ENCODE measurements at regions not wholly inside any gene's neighbourhood (a gene's known extent, or its start where the extent isn't known, plus 50 kb on each side); places are given as distances from the start of the nearest gene placed in this dataset.

DNA sequence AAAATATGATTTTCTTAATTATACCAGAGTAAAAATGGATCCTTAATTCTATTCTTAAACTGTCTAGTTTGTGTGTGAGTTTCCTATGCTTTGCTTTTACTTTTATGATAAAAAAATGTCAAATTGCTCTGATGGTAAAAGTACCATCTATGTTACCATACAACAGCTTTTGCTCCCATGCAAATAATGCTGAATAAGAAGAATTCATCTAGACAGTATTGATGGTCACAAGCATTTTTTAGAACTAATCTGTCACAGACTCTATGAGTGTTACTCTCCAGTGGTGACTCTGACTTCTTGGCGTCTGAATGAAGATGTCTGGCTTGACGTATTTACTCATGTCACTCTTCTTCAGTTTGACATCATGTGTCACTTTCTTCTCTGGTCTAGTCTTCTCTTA, 608.1 kb upstream of the RORB start:
- no CpG with 5 or more reads among the region's 2 CpGs for WGBS, 2 experiments (ENCODE audit: extremely low coverage in 2 of 2, insufficient read length in 1 of 2)
- Histone ChIP-seq H2AK9ac (replicated peaks; ENCODE audit: low read depth, low read length, poor library complexity) (no peak overlapping the region), H4K91ac (ENCODE audit: insufficient read depth, low read depth, low read length) (no peak overlapping the region), H3K23ac (ENCODE audit: low read depth, low read length) (no peak overlapping the region), H3K79me1 (ENCODE audit: low read depth in 1 of 2, low read length in 2 of 2) (no peaks in the 10 kb centered on the region), H3K18ac (ENCODE audit: low read depth, low read length) (no peak overlapping the region), H3K27me3 (ENCODE audit: control insufficient read depth, insufficient read depth, low read length) (no peaks in the 10 kb centered on the region), H3K9ac (ENCODE audit: low read depth, low read length) (no peak overlapping the region), H3K9me1 (ENCODE audit: insufficient read depth, low read length) (no peaks in the 10 kb centered on the region), H3K4me1 (ENCODE audit: control insufficient read depth, insufficient read depth, low read length) (no peaks in the 10 kb centered on the region), H2BK120ac (ENCODE audit: low read depth, low read length) (no peak overlapping the region), H3K4me2 (ENCODE audit: low read depth, low read length) (no peak overlapping the region), H3K36me3 (ENCODE audit: control insufficient read depth, insufficient read depth, low read length) (no peaks in the 10 kb centered on the region), H4K8ac (ENCODE audit: low read depth in 2 of 2, low read length in 2 of 2) (no peak overlapping the region), H2BK15ac (ENCODE audit: low read depth, low read length) (no peak overlapping the region), H4K5ac (ENCODE audit: low read depth, low read length) (no peak overlapping the region), H3K56ac (ENCODE audit: extremely low read depth, insufficient read depth, low read length) (no peak overlapping the region), H3K14ac (replicated peaks; ENCODE audit: low read depth, low read length) (no peak overlapping the region), H2AK5ac (ENCODE audit: low read depth, low read length) (no peak overlapping the region), H3K4ac (ENCODE audit: low read depth, low read length) (no peak overlapping the region), H4K20me1 (ENCODE audit: insufficient read depth, low read length) (no peaks in the 10 kb centered on the region), H2BK5ac (ENCODE audit: low read depth, low read length, poor library complexity, severe bottlenecking) (no peak overlapping the region), H2BK20ac (ENCODE audit: low read depth, low read length) (no peak overlapping the region), H3K27ac (ENCODE audit: insufficient read depth, low read length) (no peak overlapping the region), H2AFZ (replicated peaks; ENCODE audit: low read length, poor library complexity) (no peak overlapping the region), H3K9me3 (ENCODE audit: control insufficient read depth, insufficient read depth, low read length) (peaks cover 2% of the 10 kb centered on the region; the same call in 1 of the 2 replicates), H3K4me3 (ENCODE audit: insufficient read depth, low read depth, low read length) (no peak overlapping the region)
- no peak for DNase-seq
- BruUV-seq (replicated peaks): no TSS peak
- ChIA-PET POLR2A (ENCODE audit: unreplicated experiment) (no interaction called here), CTCF (no interaction called here)
- in situ Hi-C loops (cut with MboI; ENCODE audit: low sequenced_read_pairs) (no loop called here), intact Hi-C loops (cut with micrococcal nuclease) (no loop called here), dilution Hi-C loops (cut with HindIII; ENCODE audit: low sequenced_read_pairs, unreplicated experiment) (no loop called here)
- no peak for ATAC-seq (ENCODE audit: low read depth)
- no peak for TF ChIP-seq MXI1 (IDR thresholded peaks at IDR 0.05; ENCODE audit: borderline replicate concordance, low read depth, low read length)
- no peak for TF ChIP-seq CEBPB (IDR thresholded peaks at IDR 0.05; ENCODE audit: low read depth, low read length)
- no peak for TF ChIP-seq POLR2A (IDR thresholded peaks at IDR 0.05; ENCODE audit: low read depth, low read length)
- TF ChIP-seq, protein P1, sequence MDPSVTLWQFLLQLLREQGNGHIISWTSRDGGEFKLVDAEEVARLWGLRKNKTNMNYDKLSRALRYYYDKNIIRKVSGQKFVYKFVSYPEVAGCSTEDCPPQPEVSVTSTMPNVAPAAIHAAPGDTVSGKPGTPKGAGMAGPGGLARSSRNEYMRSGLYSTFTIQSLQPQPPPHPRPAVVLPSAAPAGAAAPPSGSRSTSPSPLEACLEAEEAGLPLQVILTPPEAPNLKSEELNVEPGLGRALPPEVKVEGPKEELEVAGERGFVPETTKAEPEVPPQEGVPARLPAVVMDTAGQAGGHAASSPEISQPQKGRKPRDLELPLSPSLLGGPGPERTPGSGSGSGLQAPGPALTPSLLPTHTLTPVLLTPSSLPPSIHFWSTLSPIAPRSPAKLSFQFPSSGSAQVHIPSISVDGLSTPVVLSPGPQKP (IDR thresholded peaks at IDR 0.05; ENCODE audit: borderline replicate concordance, low read depth, low read length): no peak
- no peak for TF ChIP-seq USF2 (IDR thresholded peaks at IDR 0.05; ENCODE audit: low read depth, low read length)
- TF ChIP-seq, protein P2, sequence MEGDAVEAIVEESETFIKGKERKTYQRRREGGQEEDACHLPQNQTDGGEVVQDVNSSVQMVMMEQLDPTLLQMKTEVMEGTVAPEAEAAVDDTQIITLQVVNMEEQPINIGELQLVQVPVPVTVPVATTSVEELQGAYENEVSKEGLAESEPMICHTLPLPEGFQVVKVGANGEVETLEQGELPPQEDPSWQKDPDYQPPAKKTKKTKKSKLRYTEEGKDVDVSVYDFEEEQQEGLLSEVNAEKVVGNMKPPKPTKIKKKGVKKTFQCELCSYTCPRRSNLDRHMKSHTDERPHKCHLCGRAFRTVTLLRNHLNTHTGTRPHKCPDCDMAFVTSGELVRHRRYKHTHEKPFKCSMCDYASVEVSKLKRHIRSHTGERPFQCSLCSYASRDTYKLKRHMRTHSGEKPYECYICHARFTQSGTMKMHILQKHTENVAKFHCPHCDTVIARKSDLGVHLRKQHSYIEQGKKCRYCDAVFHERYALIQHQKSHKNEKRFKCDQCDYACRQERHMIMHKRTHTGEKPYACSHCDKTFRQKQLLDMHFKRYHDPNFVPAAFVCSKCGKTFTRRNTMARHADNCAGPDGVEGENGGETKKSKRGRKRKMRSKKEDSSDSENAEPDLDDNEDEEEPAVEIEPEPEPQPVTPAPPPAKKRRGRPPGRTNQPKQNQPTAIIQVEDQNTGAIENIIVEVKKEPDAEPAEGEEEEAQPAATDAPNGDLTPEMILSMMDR (conservative IDR thresholded peaks at IDR 0.05; ENCODE audit: low read depth, low read length): no peak
- no peak for TF ChIP-seq NFE2L2 (IDR thresholded peaks at IDR 0.05; ENCODE audit: low read depth, low read length)
- TF ChIP-seq SMC3 (IDR thresholded peaks at IDR 0.05; ENCODE audit: low read depth, low read length): no peak
- TF ChIP-seq CHD1 (IDR thresholded peaks at IDR 0.05; ENCODE audit: low read depth, low read length): no peak

All from IMR-90 (cell line).